Esophagus muscularis mucosa (tissue), 4 donors: ENCODE measurements at regions not wholly inside any gene's neighbourhood (a gene's known extent, or its start where the extent isn't known, plus 50 kb on each side); places are given as distances from the start of the nearest gene placed in this dataset.

ENCODE experiments used
- DNase-seq: peaks from one replicate; pipeline ENCODE4 v3.0.0-alpha.2; 2017; ENCODE audit errors: extremely low spot score
- H3K27ac ChIP-seq, 4 donors: fragments of 200-600 bp; sonication (generic); replicated peaks in 1 of 4; 1 replicate in 3 of 4; 2 replicates in 1 of 4; pipeline ENCODE4 v1.5.1; 2016 to 2019; ENCODE audit warnings: mild to moderate bottlenecking in 1 of 4
- H3K27me3 ChIP-seq, 4 donors: fragments of 200-600 bp; sonication (generic); one replicate each; pipeline versions ENCODE4 v1.5.1 to v1.6.0; 2016 to 2019
- H3K36me3 ChIP-seq, 4 donors: fragments of 200-600 bp; sonication (generic); one replicate each; pipeline ENCODE4 v1.5.1; 2016 to 2019
- H3K4me1 ChIP-seq, 4 donors: fragments of 200-600 bp; sonication (generic); one replicate each; pipeline ENCODE4 v1.5.1; 2016 to 2019
- H3K4me3 ChIP-seq, 4 donors: fragments of 200-600 bp; sonication (generic); 1 replicate in 2 of 4; 2 replicates in 2 of 4; pipeline ENCODE4 v1.5.1; 2016 to 2019; ENCODE audit warnings: mild to moderate bottlenecking in 4 of 4, moderate library complexity in 1 of 4
- H3K9me3 ChIP-seq, 4 donors: fragments of 200-600 bp; sonication (generic); 1 replicate in 3 of 4; 2 replicates in 1 of 4; pipeline ENCODE4 v1.5.1; 2016 to 2019
- EP300 ChIP-seq: sonication (generic); formaldehyde crosslinking; IDR thresholded peaks from one replicate; pipeline ENCODE4 v1.6.1; 2017; ENCODE audit warnings: antibody characterized with exemption
- POLR2A ChIP-seq: fragments of 450-650 bp; IDR thresholded peaks from one replicate; pipeline ENCODE4 v1.6.1; 2017; ENCODE audit warnings: antibody characterized with exemption, moderate library complexity, mild to moderate bottlenecking, low read depth
- POLR2AphosphoS5 ChIP-seq, 2 donors: sonication (generic); formaldehyde crosslinking; IDR thresholded peaks; one replicate each; pipeline ENCODE4 v1.6.1; 2017; ENCODE audit warnings: antibody characterized with exemption in 2 of 2
- WGBS: methylation state at CpG from one replicate; pipeline ENCODE4 v1.1.5; 2018; 5-methylcytosine and 5-hydroxymethylcytosine counted together
- intact Hi-C: fragments of 100-400 bp; cut with DNase I; formaldehyde crosslinking; loops from one replicate; pipeline ENCODE4 v1.15.1; 2023
- TF ChIP-seq, protein P1 (sequence below), 3 experiments: fragments of 200-600 bp in 2 of 3; fragments of 450-650 bp in 1 of 3; sonication (generic) in 2 of 3; IDR thresholded peaks; one replicate each; pipeline ENCODE4 v1.5.1; 2017 to 2019; ENCODE audit warnings: antibody characterized with exemption in 3 of 3, mild to moderate bottlenecking in 2 of 3, moderate library complexity in 1 of 3

DNA sequence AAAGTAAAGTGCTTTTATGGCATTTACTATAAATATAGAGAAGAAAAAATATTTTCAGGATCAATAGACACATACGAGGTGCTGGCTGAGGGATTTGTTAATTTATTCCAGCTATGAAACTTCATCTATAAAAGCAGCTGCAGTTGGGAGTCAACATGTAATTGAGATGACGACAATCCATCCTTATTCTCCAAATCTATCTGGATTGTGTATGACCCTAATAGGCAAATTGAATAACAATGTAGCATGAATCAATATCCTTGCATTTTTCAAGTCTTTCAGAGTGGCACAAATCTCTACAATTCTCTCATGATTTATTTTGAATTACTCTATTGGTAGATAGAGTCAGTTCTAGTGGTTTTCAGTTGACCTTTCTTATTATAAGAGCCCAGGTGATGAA is 1296.5 kb upstream of the SPRY2 start:
- 73% methylated on average over 2 of the region's 2 CpGs for WGBS
- no peaks in the 10 kb centered on the region for H3K36me3 ChIP-seq
- H3K4me1 ChIP-seq, result no peaks in the 10 kb centered on the region
- H3K27ac ChIP-seq, result no peak overlapping the region
- no peaks in the 10 kb centered on the region for H3K27me3 ChIP-seq
- no peak for TF ChIP-seq EP300
- TF ChIP-seq, protein P1, sequence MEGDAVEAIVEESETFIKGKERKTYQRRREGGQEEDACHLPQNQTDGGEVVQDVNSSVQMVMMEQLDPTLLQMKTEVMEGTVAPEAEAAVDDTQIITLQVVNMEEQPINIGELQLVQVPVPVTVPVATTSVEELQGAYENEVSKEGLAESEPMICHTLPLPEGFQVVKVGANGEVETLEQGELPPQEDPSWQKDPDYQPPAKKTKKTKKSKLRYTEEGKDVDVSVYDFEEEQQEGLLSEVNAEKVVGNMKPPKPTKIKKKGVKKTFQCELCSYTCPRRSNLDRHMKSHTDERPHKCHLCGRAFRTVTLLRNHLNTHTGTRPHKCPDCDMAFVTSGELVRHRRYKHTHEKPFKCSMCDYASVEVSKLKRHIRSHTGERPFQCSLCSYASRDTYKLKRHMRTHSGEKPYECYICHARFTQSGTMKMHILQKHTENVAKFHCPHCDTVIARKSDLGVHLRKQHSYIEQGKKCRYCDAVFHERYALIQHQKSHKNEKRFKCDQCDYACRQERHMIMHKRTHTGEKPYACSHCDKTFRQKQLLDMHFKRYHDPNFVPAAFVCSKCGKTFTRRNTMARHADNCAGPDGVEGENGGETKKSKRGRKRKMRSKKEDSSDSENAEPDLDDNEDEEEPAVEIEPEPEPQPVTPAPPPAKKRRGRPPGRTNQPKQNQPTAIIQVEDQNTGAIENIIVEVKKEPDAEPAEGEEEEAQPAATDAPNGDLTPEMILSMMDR (IDR thresholded peaks at IDR 0.05), result no peak
- no peak for TF ChIP-seq POLR2AphosphoS5 (IDR thresholded peaks at IDR 0.05)
- H3K4me3 ChIP-seq, result no peak overlapping the region
- intact Hi-C loops, result no loop called here
- DNase-seq, result no peak
- H3K9me3 ChIP-seq, result no peaks in the 10 kb centered on the region

- Histone ChIP-seq H3K4me1 (no peaks in the 10 kb centered on the region), H3K4me3 (no peak overlapping the region), H3K36me3 (no peaks in the 10 kb centered on the region), H3K27ac (no peak overlapping the region), H3K27me3 (no peaks in the 10 kb centered on the region), H3K9me3 (no peaks in the 10 kb centered on the region)
- TF ChIP-seq POLR2A (no peak), EP300 (no peak), POLR2AphosphoS5 (IDR thresholded peaks at IDR 0.05) (no peak)
- TF ChIP-seq, protein P1 (IDR thresholded peaks at IDR 0.05), result no peak
- intact Hi-C loops, result no loop called here
- DNase-seq, result no peak
These were observed 1295.2 kb upstream of the SPRY2 start for GRCh38 chr13:81636120-81636519.

DNA sequence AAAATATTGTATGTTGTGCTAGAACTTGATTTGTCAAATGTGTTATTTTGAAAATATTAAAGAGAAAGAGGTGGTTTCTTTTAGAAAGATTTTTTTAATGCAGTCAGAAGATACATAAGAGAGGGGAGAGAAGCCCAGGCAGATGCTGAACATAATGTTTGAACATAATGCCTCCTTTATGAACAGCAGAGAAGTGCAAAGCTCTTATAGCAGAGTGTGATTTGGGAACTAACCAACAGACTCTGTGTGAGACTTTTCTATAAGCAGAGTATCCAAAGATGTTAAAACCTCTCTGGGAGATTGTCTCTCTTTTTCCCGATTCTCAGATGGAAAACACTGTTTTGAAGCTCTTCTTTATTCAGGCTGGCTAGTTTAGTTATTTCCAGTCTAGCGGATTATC is 1274.1 kb upstream of the SPRY2 start:
- 79% methylated on average over 2 of the region's 2 CpGs for WGBS
- Histone ChIP-seq H3K27ac (no peak overlapping the region), H3K36me3 (no peaks in the 10 kb centered on the region), H3K9me3 (no peaks in the 10 kb centered on the region), H3K4me3 (no peak overlapping the region), H3K27me3 (no peaks in the 10 kb centered on the region), H3K4me1 (no peaks in the 10 kb centered on the region)
- TF ChIP-seq EP300 (no peak), POLR2AphosphoS5 (IDR thresholded peaks at IDR 0.05) (no peak), POLR2A (no peak)
- TF ChIP-seq, protein P1 (IDR thresholded peaks at IDR 0.05), result no peak
- no peak for DNase-seq
- intact Hi-C loops, result no loop called here

GRCh38 chr13:81610644-81611043 is 1269.7 kb upstream of the SPRY2 start:
- H3K4me1 ChIP-seq, result no peaks in the 10 kb centered on the region
- intact Hi-C loops, result no loop called here
- WGBS, result 58% methylated on average over 1 of the region's 1 CpG

DNA sequence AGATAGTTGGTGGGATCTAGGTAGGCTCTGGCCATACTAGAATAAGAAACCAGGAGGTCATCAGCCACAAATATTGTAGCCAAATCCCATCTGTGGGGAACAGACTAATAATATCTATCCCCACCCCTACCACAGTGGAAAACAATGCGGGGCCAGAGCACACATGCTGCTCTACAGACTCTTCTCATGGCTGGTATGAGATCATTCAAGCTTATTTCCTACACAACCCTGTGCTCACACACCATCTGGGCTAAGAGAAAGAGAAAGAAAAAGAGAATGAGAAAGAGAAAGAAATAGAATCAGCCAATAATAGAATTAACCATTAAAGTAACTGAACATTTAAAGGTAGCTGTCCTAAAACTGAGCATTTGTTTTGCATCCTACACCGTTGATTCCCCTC is 1268.4 kb upstream of the SPRY2 start:
- no peak for TF ChIP-seq POLR2AphosphoS5 (IDR thresholded peaks at IDR 0.05)
- TF ChIP-seq EP300, result no peak
- TF ChIP-seq, protein P1 (IDR thresholded peaks at IDR 0.05), result no peak
- no peak for TF ChIP-seq POLR2A
- H3K27me3 ChIP-seq, result no peaks in the 10 kb centered on the region
- H3K4me3 ChIP-seq, result no peak overlapping the region
- H3K9me3 ChIP-seq, result no peaks in the 10 kb centered on the region
- no peak for DNase-seq
- H3K36me3 ChIP-seq, result no peaks in the 10 kb centered on the region
- 88% methylated on average over 2 of the region's 2 CpGs for WGBS
- H3K27ac ChIP-seq, result no peak overlapping the region
- intact Hi-C loops, result no loop called here
- H3K4me1 ChIP-seq, result no peaks in the 10 kb centered on the region

More at GRCh38 chr13:81610644-81611043, 1269.7 kb upstream of the SPRY2 start:
- DNase-seq, result no peak
- TF ChIP-seq EP300 (no peak), POLR2AphosphoS5 (IDR thresholded peaks at IDR 0.05) (no peak), POLR2A (no peak)
- TF ChIP-seq, protein P1 (IDR thresholded peaks at IDR 0.05), result no peak
- no peak overlapping the region for H3K4me3 ChIP-seq
- no peak overlapping the region for H3K27ac ChIP-seq
- no peaks in the 10 kb centered on the region for H3K27me3 ChIP-seq
- H3K9me3 ChIP-seq, result no peaks in the 10 kb centered on the region
- H3K36me3 ChIP-seq, result no peaks in the 10 kb centered on the region
